ENCODE measurements at regions not wholly inside any gene's neighbourhood (a gene's known extent, or its start where the extent isn't known, plus 50 kb on each side); places are given as distances from the start of the nearest gene placed in this dataset.

DNA sequence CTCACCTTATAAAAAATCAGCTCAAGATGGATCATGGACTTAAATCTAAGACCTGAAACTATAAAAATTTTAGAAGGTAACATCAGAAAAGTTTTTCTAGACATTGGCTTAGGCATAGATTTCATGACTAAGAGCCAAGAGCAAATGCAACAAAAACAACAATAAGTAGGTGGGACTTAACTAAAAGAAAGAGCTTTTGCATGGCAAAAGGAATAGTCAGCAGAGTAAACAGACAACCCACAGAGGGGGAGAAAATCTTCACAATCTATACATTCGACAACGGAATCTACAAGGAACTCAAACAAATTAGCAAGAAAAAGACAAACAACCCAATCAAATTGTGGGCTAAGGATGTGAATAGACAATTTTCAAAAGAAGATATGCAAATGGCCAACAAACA is 368.4 kb upstream of the KIF2B start:
- TF ChIP-seq, protein P1, sequence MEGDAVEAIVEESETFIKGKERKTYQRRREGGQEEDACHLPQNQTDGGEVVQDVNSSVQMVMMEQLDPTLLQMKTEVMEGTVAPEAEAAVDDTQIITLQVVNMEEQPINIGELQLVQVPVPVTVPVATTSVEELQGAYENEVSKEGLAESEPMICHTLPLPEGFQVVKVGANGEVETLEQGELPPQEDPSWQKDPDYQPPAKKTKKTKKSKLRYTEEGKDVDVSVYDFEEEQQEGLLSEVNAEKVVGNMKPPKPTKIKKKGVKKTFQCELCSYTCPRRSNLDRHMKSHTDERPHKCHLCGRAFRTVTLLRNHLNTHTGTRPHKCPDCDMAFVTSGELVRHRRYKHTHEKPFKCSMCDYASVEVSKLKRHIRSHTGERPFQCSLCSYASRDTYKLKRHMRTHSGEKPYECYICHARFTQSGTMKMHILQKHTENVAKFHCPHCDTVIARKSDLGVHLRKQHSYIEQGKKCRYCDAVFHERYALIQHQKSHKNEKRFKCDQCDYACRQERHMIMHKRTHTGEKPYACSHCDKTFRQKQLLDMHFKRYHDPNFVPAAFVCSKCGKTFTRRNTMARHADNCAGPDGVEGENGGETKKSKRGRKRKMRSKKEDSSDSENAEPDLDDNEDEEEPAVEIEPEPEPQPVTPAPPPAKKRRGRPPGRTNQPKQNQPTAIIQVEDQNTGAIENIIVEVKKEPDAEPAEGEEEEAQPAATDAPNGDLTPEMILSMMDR (conservative IDR thresholded peaks at IDR 0.05; ENCODE audit: low read depth, low read length), result no peak
- no peak overlapping the region for H3K4me3 ChIP-seq (ENCODE audit: low read depth, low read length)

DNA sequence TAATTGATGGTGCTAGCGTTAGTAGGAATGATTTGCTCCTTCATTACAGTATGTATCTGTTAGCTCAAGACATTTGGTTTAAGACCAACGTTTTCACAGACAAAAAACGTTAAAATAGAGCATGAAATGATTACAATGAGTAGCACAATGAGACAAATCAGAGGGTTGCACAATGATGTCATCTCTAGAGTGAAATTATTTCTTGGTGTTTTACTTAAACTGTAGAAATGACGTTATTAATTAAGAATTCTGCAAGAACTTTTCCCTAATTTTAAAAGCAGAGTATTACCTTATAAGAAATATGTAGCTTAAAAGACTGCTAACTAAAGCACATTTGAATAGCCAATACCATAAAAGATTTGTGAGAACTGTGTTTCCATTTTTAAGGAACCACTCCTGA is 373.4 kb upstream of the KIF2B start:
- no peak for DNase-seq (ENCODE audit: low read depth)
- no peak overlapping the region for H3K4me3 ChIP-seq (ENCODE audit: low read depth, low read length)
- TF ChIP-seq, protein P1 (conservative IDR thresholded peaks at IDR 0.05; ENCODE audit: low read depth, low read length), result no peak

More for the DNA sequence above, 368.4 kb upstream of the KIF2B start:
- DNase-seq (ENCODE audit: low read depth), result no peak

DNA sequence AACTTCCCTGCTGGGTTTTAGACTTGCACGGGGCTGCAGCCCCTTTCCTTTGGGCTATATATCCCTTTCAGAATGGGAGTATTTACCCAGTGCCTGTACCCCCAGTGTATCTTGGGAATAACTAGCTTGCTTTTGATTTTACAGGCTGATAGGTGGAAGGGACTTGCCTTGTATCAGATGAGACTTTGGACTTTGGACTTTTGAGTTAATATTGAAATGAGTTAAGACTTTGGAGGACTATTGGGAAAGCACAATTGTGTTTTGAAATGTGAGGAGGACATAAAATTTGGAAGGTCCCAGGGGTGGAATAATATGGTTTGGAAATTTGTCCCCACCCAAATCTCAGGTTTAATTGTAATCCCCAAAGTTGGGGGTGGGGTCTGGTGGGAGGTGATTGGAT is 393.8 kb upstream of the KIF2B start:
- no peak overlapping the region for H3K4me3 ChIP-seq (ENCODE audit: low read depth, low read length)
- TF ChIP-seq, protein P1 (conservative IDR thresholded peaks at IDR 0.05; ENCODE audit: low read depth, low read length), result no peak
- DNase-seq (ENCODE audit: low read depth), result no peak

DNA sequence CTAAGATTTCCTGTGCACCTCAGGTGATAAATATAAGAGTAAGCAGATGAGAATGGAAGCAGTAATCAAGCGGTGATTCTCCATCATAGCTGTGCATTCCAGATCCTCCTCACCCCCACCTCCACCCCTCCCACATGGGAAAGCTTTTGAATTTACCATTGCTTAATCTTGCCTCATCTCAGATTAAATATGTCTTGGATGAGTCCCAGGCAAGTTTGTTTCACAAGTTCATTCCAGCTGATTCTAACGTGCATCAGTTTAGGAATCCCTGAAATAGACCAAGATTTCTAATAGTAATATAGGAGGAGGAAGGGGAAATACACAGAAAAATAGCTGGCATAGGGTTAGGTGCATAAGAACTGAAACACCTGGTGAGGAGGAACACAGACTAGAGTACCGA is 396.2 kb upstream of the KIF2B start:
- TF ChIP-seq, protein P1 (conservative IDR thresholded peaks at IDR 0.05; ENCODE audit: low read depth, low read length), result no peak
- no peak overlapping the region for H3K4me3 ChIP-seq (ENCODE audit: low read depth, low read length)
- DNase-seq (ENCODE audit: low read depth), result no peak

DNA sequence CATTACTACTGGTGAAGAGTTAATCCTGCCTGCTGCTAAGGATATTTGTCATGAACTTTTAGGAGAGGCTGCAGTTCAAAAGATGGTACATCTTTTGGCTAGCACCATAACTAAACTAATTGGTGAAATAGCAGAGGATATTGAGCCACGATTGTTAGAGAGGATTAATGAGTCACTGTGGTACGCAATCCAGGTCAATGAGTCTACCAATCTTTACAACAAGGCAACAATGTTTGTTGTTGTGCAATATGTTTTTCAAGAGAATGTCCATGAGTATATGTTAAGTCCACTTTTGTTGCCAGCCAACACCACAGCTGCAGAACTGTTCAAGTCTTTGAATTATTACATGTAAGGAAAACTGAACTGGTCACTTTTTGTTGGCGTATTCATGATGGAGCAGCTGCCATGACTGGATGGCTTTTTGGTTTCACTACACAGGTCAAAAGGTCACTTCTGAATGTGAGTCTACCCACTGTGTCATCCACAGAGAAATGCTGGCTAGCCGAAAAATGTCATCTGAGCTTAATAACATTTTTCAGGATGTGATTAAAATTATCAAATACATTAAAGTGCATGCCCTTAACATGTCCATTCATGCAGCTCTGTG is 402.6 kb upstream of the KIF2B start:
- H3K4me3 ChIP-seq (ENCODE audit: low read depth, low read length), result no peak overlapping the region
- TF ChIP-seq, protein P1 (conservative IDR thresholded peaks at IDR 0.05; ENCODE audit: low read depth, low read length), result no peak
- DNase-seq (ENCODE audit: low read depth), result no peak

DNA sequence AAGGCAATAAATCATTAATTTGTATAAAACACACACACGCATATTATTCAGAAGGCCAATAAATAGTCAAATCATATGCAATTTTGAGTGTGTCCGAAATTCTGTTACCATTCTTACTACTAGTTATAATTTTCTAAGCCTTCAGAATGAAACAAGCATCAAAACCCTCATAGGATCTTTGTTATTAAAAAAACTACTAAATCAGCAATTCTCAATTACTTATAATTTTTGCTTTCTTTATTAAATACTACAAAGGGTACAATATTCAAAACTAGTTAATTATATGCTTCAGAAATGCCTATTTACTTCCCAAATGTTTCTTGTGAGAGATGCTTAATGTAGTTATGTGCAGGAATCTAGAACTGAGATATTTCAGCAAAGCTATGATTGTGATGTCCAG is 413.1 kb upstream of the KIF2B start:
- TF ChIP-seq, protein P1 (conservative IDR thresholded peaks at IDR 0.05; ENCODE audit: low read depth, low read length), result no peak
- H3K4me3 ChIP-seq (ENCODE audit: low read depth, low read length), result no peak overlapping the region
- no peak for DNase-seq (ENCODE audit: low read depth)

DNA sequence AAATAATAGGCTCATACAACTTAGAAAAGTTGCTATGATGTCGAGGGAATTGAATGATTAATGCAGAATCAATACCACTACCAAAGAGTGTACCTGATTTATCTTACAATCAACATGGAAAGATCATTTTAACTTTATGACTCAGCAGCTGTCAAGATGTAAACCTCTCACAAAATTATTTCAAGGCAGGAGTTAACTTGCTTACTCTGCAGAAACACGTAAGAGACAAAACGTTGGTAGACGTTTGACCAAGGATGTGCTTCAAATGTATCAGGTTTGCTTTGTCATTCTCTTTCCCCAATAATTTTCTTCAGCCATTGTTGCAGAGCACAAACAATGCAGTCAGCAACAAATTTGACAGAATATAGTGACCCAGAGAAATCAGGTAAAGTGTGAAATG is 415.8 kb upstream of the KIF2B start:
- TF ChIP-seq, protein P1 (conservative IDR thresholded peaks at IDR 0.05; ENCODE audit: low read depth, low read length), result no peak
- no peak overlapping the region for H3K4me3 ChIP-seq (ENCODE audit: low read depth, low read length)
- no peak for DNase-seq (ENCODE audit: low read depth)

Data from epithelial cell of proximal tubule (primary cell).